Loucy (cell line): ENCODE measurements at regions not wholly inside any gene's neighbourhood (a gene's known extent, or its start where the extent isn't known, plus 50 kb on each side); places are given as distances from the start of the nearest gene placed in this dataset.

Source experiments
- H2AFZ ChIP-seq: fragments of 200-600 bp; sonication (generic); 2 replicates; pipeline ENCODE4 v1.6.0; 2016; ENCODE audit warnings: antibody characterized with exemption, mild to moderate bottlenecking, low read length, moderate library complexity
- H3F3A ChIP-seq: fragments of 200-600 bp; 2 replicates; pipeline ENCODE4 v1.6.0; 2016; ENCODE audit warnings: antibody characterized with exemption, low read depth, mild to moderate bottlenecking
- H3K27me3 ChIP-seq: fragments of 200-600 bp; sonication (generic); 2 replicates; pipeline ENCODE4 v1.6.1; 2014; ENCODE audit warnings: low read length, mild to moderate bottlenecking; ENCODE audit not compliant: insufficient read depth, poor library complexity, severe bottlenecking
- H3K36me3 ChIP-seq: fragments of 200-600 bp; sonication (generic); 2 replicates; pipeline ENCODE4 v1.6.1; 2016; ENCODE audit warnings: low read length; ENCODE audit not compliant: insufficient read depth
- H3K4me1 ChIP-seq: fragments of 200-600 bp; sonication (generic); 2 replicates; pipeline ENCODE4 v1.5.1; 2014; ENCODE audit warnings: low read length, mild to moderate bottlenecking; ENCODE audit not compliant: insufficient read depth, poor library complexity, severe bottlenecking
- H3K4me2 ChIP-seq: fragments of 200-600 bp; sonication (generic); 2 replicates; pipeline ENCODE4 v1.6.0; 2014; ENCODE audit warnings: antibody characterized with exemption, low read length, low read depth, mild to moderate bottlenecking; ENCODE audit not compliant: poor library complexity, severe bottlenecking
- H3K4me3 ChIP-seq: fragments of 200-600 bp; sonication (generic); 2 replicates; pipeline ENCODE4 v1.5.1; 2014; ENCODE audit warnings: low read length, mild to moderate bottlenecking, mixed read lengths; ENCODE audit not compliant: poor library complexity, severe bottlenecking
- H3K79me2 ChIP-seq: fragments of 200-600 bp; sonication (generic); 2 replicates; pipeline ENCODE4 v1.6.1; 2014; ENCODE audit warnings: low read length; ENCODE audit not compliant: insufficient read depth
- H3K9ac ChIP-seq: fragments of 200-600 bp; sonication (generic); 2 replicates; pipeline ENCODE4 v1.6.0; 2014; ENCODE audit warnings: mild to moderate bottlenecking, low read depth, low read length, moderate library complexity; ENCODE audit not compliant: poor library complexity, severe bottlenecking
- H3K9me2 ChIP-seq: fragments of 200-600 bp; sonication (generic); replicated peaks from 2 replicates; pipeline ENCODE4 v1.6.1; 2016; ENCODE audit warnings: low read depth, low read length, mixed read lengths
- H3K9me3 ChIP-seq: fragments of 200-600 bp; sonication (generic); 2 replicates; pipeline ENCODE4 v1.6.1; 2014; ENCODE audit warnings: mild to moderate bottlenecking, antibody characterized with exemption, low read length, low read depth; ENCODE audit not compliant: insufficient read depth
- H4K20me1 ChIP-seq: fragments of 200-600 bp; sonication (generic); 2 replicates; pipeline ENCODE4 v1.6.0; 2014; ENCODE audit warnings: antibody characterized with exemption, low read length, mild to moderate bottlenecking; ENCODE audit not compliant: insufficient read depth, poor library complexity, severe bottlenecking
- EZH2phosphoT487 ChIP-seq: fragments of 200-600 bp; IDR thresholded peaks from 2 replicates; pipeline ENCODE4 v1.6.1; 2018; ENCODE audit warnings: antibody characterized with exemption, mild to moderate bottlenecking, moderate library complexity, borderline replicate concordance
- TF ChIP-seq, protein P1 (sequence below): fragments of 200-600 bp; sonication (generic); conservative IDR thresholded peaks from 2 replicates; pipeline ENCODE4 v1.5.1; 2014; ENCODE audit warnings: mild to moderate bottlenecking, antibody characterized with exemption, low read length

DNA sequence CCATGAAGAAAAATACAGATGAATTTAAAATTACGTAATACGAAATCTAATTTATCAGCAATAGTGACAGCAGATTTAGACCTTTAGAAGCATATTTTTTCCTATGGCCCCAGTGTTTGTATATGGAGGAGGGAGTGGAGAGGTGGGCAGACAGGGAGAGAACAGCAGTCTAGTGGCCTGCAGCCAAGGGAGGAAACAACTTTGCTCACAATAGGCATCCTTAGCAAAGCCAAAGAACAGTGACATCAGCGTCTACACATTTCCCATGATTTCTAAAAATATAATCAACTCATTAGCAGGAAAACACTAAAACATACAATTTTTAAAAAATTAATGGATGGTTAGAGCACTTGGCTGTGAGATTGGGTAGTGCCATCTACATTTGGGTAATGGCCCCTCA, 622.6 kb upstream of the ATP2B1 start:
- H3K27me3 ChIP-seq: no peaks in the 10 kb centered on the region
- no peak overlapping the region for H2AFZ ChIP-seq
- H3K9me3 ChIP-seq: no peaks in the 10 kb centered on the region
- H3K36me3 ChIP-seq: no peaks in the 10 kb centered on the region
- no peak overlapping the region for H3K9ac ChIP-seq
- TF ChIP-seq EZH2phosphoT487: no peak
- TF ChIP-seq, protein P1, sequence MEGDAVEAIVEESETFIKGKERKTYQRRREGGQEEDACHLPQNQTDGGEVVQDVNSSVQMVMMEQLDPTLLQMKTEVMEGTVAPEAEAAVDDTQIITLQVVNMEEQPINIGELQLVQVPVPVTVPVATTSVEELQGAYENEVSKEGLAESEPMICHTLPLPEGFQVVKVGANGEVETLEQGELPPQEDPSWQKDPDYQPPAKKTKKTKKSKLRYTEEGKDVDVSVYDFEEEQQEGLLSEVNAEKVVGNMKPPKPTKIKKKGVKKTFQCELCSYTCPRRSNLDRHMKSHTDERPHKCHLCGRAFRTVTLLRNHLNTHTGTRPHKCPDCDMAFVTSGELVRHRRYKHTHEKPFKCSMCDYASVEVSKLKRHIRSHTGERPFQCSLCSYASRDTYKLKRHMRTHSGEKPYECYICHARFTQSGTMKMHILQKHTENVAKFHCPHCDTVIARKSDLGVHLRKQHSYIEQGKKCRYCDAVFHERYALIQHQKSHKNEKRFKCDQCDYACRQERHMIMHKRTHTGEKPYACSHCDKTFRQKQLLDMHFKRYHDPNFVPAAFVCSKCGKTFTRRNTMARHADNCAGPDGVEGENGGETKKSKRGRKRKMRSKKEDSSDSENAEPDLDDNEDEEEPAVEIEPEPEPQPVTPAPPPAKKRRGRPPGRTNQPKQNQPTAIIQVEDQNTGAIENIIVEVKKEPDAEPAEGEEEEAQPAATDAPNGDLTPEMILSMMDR: no peak
- H3K79me2 ChIP-seq: no peaks in the 10 kb centered on the region
- H3K4me3 ChIP-seq: no peak overlapping the region
- H3K9me2 ChIP-seq: no peaks in the 10 kb centered on the region
- H3K4me2 ChIP-seq: no peak overlapping the region
- H4K20me1 ChIP-seq: no peaks in the 10 kb centered on the region
- H3K4me1 ChIP-seq: peaks cover 5% of the 10 kb centered on the region
- no peaks in the 10 kb centered on the region for H3F3A ChIP-seq

DNA sequence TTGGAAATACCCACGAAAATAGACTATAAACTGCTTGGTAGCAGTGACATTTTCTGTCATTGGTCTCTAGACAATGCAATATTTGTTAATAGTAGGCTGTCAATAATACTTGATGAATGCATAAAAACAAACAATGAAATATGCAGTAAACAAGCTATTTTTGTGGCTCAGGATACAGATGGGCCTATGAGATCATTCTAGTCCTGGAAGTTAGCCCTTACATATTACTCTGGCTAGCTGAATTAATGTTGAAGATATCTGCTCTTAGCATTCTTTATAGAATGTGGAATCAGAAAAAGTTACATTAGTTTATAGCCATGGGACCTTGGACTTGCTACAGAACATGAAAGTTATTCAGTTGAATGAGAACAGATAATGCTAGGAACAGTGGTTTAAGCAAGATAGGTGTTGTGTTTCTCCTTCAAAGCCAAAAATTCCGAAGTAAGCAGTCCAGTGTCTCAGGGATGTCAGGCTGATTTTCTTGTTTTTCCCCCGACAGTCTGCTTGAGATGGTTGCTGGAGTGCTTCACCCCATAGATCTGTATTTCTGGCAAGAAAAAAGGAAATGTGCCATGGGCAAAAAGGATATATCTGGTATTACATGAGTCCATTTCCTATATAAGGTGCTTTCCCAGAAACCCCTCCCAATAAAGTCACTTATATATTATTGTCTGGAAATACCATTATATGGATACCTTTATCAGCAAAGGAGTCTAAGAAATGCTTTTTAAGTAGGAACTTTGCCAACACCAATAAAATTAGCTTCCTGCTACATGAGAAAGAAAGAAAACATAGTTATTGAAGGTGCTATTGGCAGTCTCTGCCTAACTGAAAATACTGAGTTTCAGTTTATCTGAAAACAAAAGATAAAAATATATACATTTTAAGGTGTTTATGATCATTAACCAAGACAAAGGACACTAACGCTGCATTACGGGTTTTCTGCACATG, 619.4 kb upstream of the ATP2B1 start:
- H3K4me3 ChIP-seq: no peak overlapping the region
- H3K4me2 ChIP-seq: no peak overlapping the region
- TF ChIP-seq EZH2phosphoT487: no peak
- TF ChIP-seq, protein P1: no peak
- no peaks in the 10 kb centered on the region for H3K36me3 ChIP-seq
- H3K9me3 ChIP-seq: no peaks in the 10 kb centered on the region
- no peaks in the 10 kb centered on the region for H3F3A ChIP-seq
- no peaks in the 10 kb centered on the region for H3K9me2 ChIP-seq
- H4K20me1 ChIP-seq: no peaks in the 10 kb centered on the region
- H3K27me3 ChIP-seq: no peaks in the 10 kb centered on the region
- H3K4me1 ChIP-seq: peaks cover 5% of the 10 kb centered on the region
- H2AFZ ChIP-seq: peak overlapping the region; percentile 56; the same call in 1 of the 2 replicates
- no peak overlapping the region for H3K9ac ChIP-seq
- H3K79me2 ChIP-seq: no peaks in the 10 kb centered on the region

DNA sequence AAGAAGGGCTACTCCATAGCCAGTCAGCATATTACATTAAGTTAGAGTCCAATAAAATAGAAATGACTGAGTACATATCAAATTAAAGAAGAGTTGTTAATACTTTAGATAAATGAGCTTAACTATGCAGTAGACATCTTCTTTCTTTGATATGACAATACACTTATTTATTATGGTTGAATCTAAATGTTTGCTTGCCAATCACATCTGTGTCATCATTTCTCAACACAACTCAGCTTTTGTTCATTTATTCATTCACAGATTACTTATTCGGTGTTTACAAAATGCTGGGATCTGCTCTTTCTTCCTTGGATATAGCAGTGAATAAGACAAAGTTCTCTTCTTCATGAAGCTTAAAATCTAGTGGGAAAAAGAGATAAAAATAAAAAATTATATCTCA, 614.6 kb upstream of the ATP2B1 start:
- Histone ChIP-seq H3K27me3 (no peaks in the 10 kb centered on the region), H3K79me2 (no peaks in the 10 kb centered on the region), H3K36me3 (no peaks in the 10 kb centered on the region), H3K9me2 (no peaks in the 10 kb centered on the region), H3K4me2 (no peak overlapping the region), H3K9me3 (no peaks in the 10 kb centered on the region), H3K4me3 (no peak overlapping the region), H2AFZ (no peak overlapping the region), H4K20me1 (no peaks in the 10 kb centered on the region), H3K9ac (no peak overlapping the region), H3K4me1 (peaks cover 4% of the 10 kb centered on the region), H3F3A (no peaks in the 10 kb centered on the region)
- TF ChIP-seq EZH2phosphoT487: no peak
- TF ChIP-seq, protein P1: no peak
